Osteocyte (in vitro differentiated cells): ENCODE measurements at regions not wholly inside any gene's neighbourhood (a gene's known extent, or its start where the extent isn't known, plus 50 kb on each side); places are given as distances from the start of the nearest gene placed in this dataset.

Source experiments
- DNase-seq: peaks from one replicate; pipeline ENCODE4 v3.0.0; 2021; ENCODE audit warnings: mixed read lengths; ENCODE audit not compliant: unreplicated experiment; ENCODE audit errors: extremely low spot score
- H3K27ac Mint-ChIP-seq: one replicate; pipeline ENCODE4 v1.8.0; 2021; ENCODE audit warnings: mild to moderate bottlenecking, mixed read lengths; ENCODE audit not compliant: unreplicated experiment
- H3K27me3 Mint-ChIP-seq: one replicate; pipeline ENCODE4 v1.8.0; 2021; ENCODE audit warnings: mixed read lengths; ENCODE audit not compliant: unreplicated experiment
- H3K36me3 Mint-ChIP-seq: one replicate; pipeline ENCODE4 v1.8.0; 2021; ENCODE audit warnings: mixed read lengths; ENCODE audit not compliant: unreplicated experiment
- H3K4me1 Mint-ChIP-seq: one replicate; pipeline ENCODE4 v1.8.0; 2021; ENCODE audit warnings: mixed read lengths; ENCODE audit not compliant: unreplicated experiment
- H3K4me3 Mint-ChIP-seq: one replicate; pipeline ENCODE4 v1.8.0; 2021; ENCODE audit warnings: mild to moderate bottlenecking, moderate library complexity, mixed read lengths; ENCODE audit not compliant: unreplicated experiment
- H3K9me3 Mint-ChIP-seq: one replicate; pipeline ENCODE4 v1.8.0; 2021; ENCODE audit warnings: mixed read lengths; ENCODE audit not compliant: unreplicated experiment
- CTCF ChIP-seq: fragments of 200-600 bp; sonication (generic); IDR thresholded peaks from 2 replicates; pipeline ENCODE4 v1.5.0; 2021; ENCODE audit warnings: antibody characterized with exemption, mild to moderate bottlenecking, moderate library complexity

- Mint-ChIP-seq H3K27ac (no peak overlapping the region), H3K4me3 (no peak overlapping the region), H3K36me3 (no peaks in the 10 kb centered on the region)
Observed at GRCh38 chr5:29770936-29771335, 1422.5 kb upstream of the CDH6 start.

GRCh38 chr5:29769474-29769873 is 1424.0 kb upstream of the CDH6 start:
- Mint-ChIP-seq H3K27ac (no peak overlapping the region), H3K4me1 (no peaks in the 10 kb centered on the region), H3K36me3 (no peaks in the 10 kb centered on the region), H3K27me3 (peaks cover 37% of the 10 kb centered on the region), H3K9me3 (no peaks in the 10 kb centered on the region), H3K4me3 (no peak overlapping the region)
- no peak for TF ChIP-seq CTCF
- DNase-seq: no peak

More at GRCh38 chr5:29770936-29771335, 1422.5 kb upstream of the CDH6 start:
- TF ChIP-seq CTCF: no peak
- no peaks in the 10 kb centered on the region for H3K4me1 Mint-ChIP-seq
- H3K9me3 Mint-ChIP-seq: no peaks in the 10 kb centered on the region
- H3K27me3 Mint-ChIP-seq: peaks cover 32% of the 10 kb centered on the region
- no peak for DNase-seq

- Mint-ChIP-seq H3K4me1 (no peaks in the 10 kb centered on the region), H3K36me3 (no peaks in the 10 kb centered on the region), H3K4me3 (no peak overlapping the region), H3K27me3 (peaks cover 16% of the 10 kb centered on the region), H3K27ac (no peak overlapping the region), H3K9me3 (peaks cover 6% of the 10 kb centered on the region)
- no peak for DNase-seq
- no peak for TF ChIP-seq CTCF
Observed at GRCh38 chr5:29758986-29759421, 1434.5 kb upstream of the CDH6 start.

GRCh38 chr5:29750453-29750852 is 1443.0 kb upstream of the CDH6 start:
- Mint-ChIP-seq H3K36me3 (no peaks in the 10 kb centered on the region), H3K9me3 (peaks cover 6% of the 10 kb centered on the region), H3K4me3 (no peak overlapping the region), H3K4me1 (no peaks in the 10 kb centered on the region), H3K27me3 (no peaks in the 10 kb centered on the region), H3K27ac (no peak overlapping the region)
- no peak for TF ChIP-seq CTCF
- no peak for DNase-seq

GRCh38 chr5:29744618-29745017 is 1448.9 kb upstream of the CDH6 start:
- Mint-ChIP-seq H3K4me1 (no peaks in the 10 kb centered on the region), H3K9me3 (no peaks in the 10 kb centered on the region), H3K27me3 (peaks cover 19% of the 10 kb centered on the region), H3K4me3 (no peak overlapping the region), H3K36me3 (no peaks in the 10 kb centered on the region), H3K27ac (no peak overlapping the region)
- TF ChIP-seq CTCF: no peak
- no peak for DNase-seq
